ENCODE measurements at regions not wholly inside any gene's neighbourhood (a gene's known extent, or its start where the extent isn't known, plus 50 kb on each side); places are given as distances from the start of the nearest gene placed in this dataset.

- no peak overlapping the region for H3K27ac ChIP-seq
Observed at GRCh38 chr18:25737710-25738311, 352.6 kb downstream of the SS18 start.

GRCh38 chr18:25736516-25736915 lies 353.9 kb downstream of the SS18 start:
- no peaks in the 10 kb centered on the region for H3K27me3 ChIP-seq (replicated peaks; ENCODE audit: insufficient read depth)
- no peak for TF ChIP-seq EZH2 (IDR thresholded peaks at IDR 0.05; ENCODE audit: insufficient read depth, poor library complexity, severe bottlenecking)
- no peak for TF ChIP-seq EZH2phosphoT487 (IDR thresholded peaks at IDR 0.05; ENCODE audit: insufficient read depth, low read depth)
- DNase-seq: no peak
- 84 to 87% methylated on average over 5 of the region's 5 CpGs for WGBS, 2 experiments (ENCODE audit: low coverage in 1 of 2, low lambda C conversion rate in 2 of 2, missing lambda C conversion rate in 2 of 2)
- H3K9me2 ChIP-seq (ENCODE audit: insufficient read depth): no peaks in the 10 kb centered on the region
- H3K4me1 ChIP-seq (ENCODE audit: insufficient read depth): peaks cover 9% of the 10 kb centered on the region
- H3K9me3 ChIP-seq (ENCODE audit: low read depth): no peaks in the 10 kb centered on the region
- no peaks in the 10 kb centered on the region for H3K79me2 ChIP-seq (ENCODE audit: insufficient read depth)
- no peak overlapping the region for H3K4me3 ChIP-seq
- no peak overlapping the region for H3K4me2 ChIP-seq (ENCODE audit: unreplicated experiment)
- no peak overlapping the region for H2AFZ ChIP-seq
- no peaks in the 10 kb centered on the region for H3F3A ChIP-seq (ENCODE audit: insufficient read depth)
- H3K36me3 ChIP-seq (ENCODE audit: low read depth): no peaks in the 10 kb centered on the region
- no peak overlapping the region for H3K27ac ChIP-seq
- H4K20me1 ChIP-seq (ENCODE audit: insufficient read depth): no peaks in the 10 kb centered on the region
- no peak overlapping the region for H3K9ac ChIP-seq
- in situ Hi-C loops (cut with MboI): no loop called here

More at GRCh38 chr18:25737710-25738311, 352.6 kb downstream of the SS18 start:
- peak; percentile 97 for DNase-seq
- H3K9me3 ChIP-seq (ENCODE audit: low read depth): no peaks in the 10 kb centered on the region
- no peak overlapping the region for H3K4me3 ChIP-seq
- H3F3A ChIP-seq (ENCODE audit: insufficient read depth): no peaks in the 10 kb centered on the region
- no peak overlapping the region for H3K9ac ChIP-seq
- H3K27me3 ChIP-seq (replicated peaks; ENCODE audit: insufficient read depth): no peaks in the 10 kb centered on the region; the same call in 1 of the 2 replicates
- TF ChIP-seq EZH2phosphoT487 (IDR thresholded peaks at IDR 0.05; ENCODE audit: insufficient read depth, low read depth) (no peak), EZH2 (IDR thresholded peaks at IDR 0.05; ENCODE audit: insufficient read depth, poor library complexity, severe bottlenecking) (no peak)
- no peaks in the 10 kb centered on the region for H3K9me2 ChIP-seq (ENCODE audit: insufficient read depth)
- H3K79me2 ChIP-seq (ENCODE audit: insufficient read depth): no peaks in the 10 kb centered on the region
- H3K4me2 ChIP-seq (ENCODE audit: unreplicated experiment): peak overlapping the region; percentile 35
- 31 to 32% methylated on average over 7 of the region's 7 CpGs for WGBS, 2 experiments (ENCODE audit: low coverage in 1 of 2, low lambda C conversion rate in 2 of 2, missing lambda C conversion rate in 2 of 2)
- in situ Hi-C loops (cut with MboI): no loop called here
- no peaks in the 10 kb centered on the region for H3K36me3 ChIP-seq (ENCODE audit: low read depth)
- H4K20me1 ChIP-seq (ENCODE audit: insufficient read depth): no peaks in the 10 kb centered on the region
- no peak overlapping the region for H2AFZ ChIP-seq
- H3K4me1 ChIP-seq (ENCODE audit: insufficient read depth): peaks cover 9% of the 10 kb centered on the region

GRCh38 chr18:25735459-25735858 lies 355.0 kb downstream of the SS18 start:
- no peak overlapping the region for H3K27ac ChIP-seq
- no peaks in the 10 kb centered on the region for H3K9me3 ChIP-seq (ENCODE audit: low read depth)
- no peaks in the 10 kb centered on the region for H3F3A ChIP-seq (ENCODE audit: insufficient read depth)
- no peak for DNase-seq
- H3K9ac ChIP-seq: no peak overlapping the region
- 77 to 84% methylated on average over 8 of the region's 8 CpGs for WGBS, 2 experiments (ENCODE audit: low coverage in 1 of 2, low lambda C conversion rate in 2 of 2, missing lambda C conversion rate in 2 of 2)
- in situ Hi-C loops (cut with MboI): no loop called here
- no peaks in the 10 kb centered on the region for H3K27me3 ChIP-seq (replicated peaks; ENCODE audit: insufficient read depth)
- H3K9me2 ChIP-seq (ENCODE audit: insufficient read depth): no peaks in the 10 kb centered on the region
- H3K4me3 ChIP-seq: no peak overlapping the region
- peaks cover 9% of the 10 kb centered on the region for H3K4me1 ChIP-seq (ENCODE audit: insufficient read depth)
- H2AFZ ChIP-seq: no peak overlapping the region
- TF ChIP-seq EZH2 (IDR thresholded peaks at IDR 0.05; ENCODE audit: insufficient read depth, poor library complexity, severe bottlenecking) (no peak), EZH2phosphoT487 (IDR thresholded peaks at IDR 0.05; ENCODE audit: insufficient read depth, low read depth) (no peak)
- H3K4me2 ChIP-seq (ENCODE audit: unreplicated experiment): no peak overlapping the region
- H3K36me3 ChIP-seq (ENCODE audit: low read depth): no peaks in the 10 kb centered on the region
- H4K20me1 ChIP-seq (ENCODE audit: insufficient read depth): no peaks in the 10 kb centered on the region
- H3K79me2 ChIP-seq (ENCODE audit: insufficient read depth): no peaks in the 10 kb centered on the region

GRCh38 chr18:25734336-25734735 lies 356.1 kb downstream of the SS18 start:
- peaks cover 9% of the 10 kb centered on the region for H3K4me1 ChIP-seq (ENCODE audit: insufficient read depth)
- DNase-seq: no peak
- no peak overlapping the region for H3K4me3 ChIP-seq
- no peaks in the 10 kb centered on the region for H3F3A ChIP-seq (ENCODE audit: insufficient read depth)
- TF ChIP-seq EZH2phosphoT487 (IDR thresholded peaks at IDR 0.05; ENCODE audit: insufficient read depth, low read depth) (no peak), EZH2 (IDR thresholded peaks at IDR 0.05; ENCODE audit: insufficient read depth, poor library complexity, severe bottlenecking) (no peak)
- no peaks in the 10 kb centered on the region for H4K20me1 ChIP-seq (ENCODE audit: insufficient read depth)
- no peaks in the 10 kb centered on the region for H3K36me3 ChIP-seq (ENCODE audit: low read depth)
- H3K79me2 ChIP-seq (ENCODE audit: insufficient read depth): no peaks in the 10 kb centered on the region
- no peak overlapping the region for H2AFZ ChIP-seq
- WGBS, 2 experiments (ENCODE audit: low coverage in 1 of 2, low lambda C conversion rate in 2 of 2, missing lambda C conversion rate in 2 of 2): 59 to 73% methylated on average over 2 of the region's 2 CpGs
- H3K9ac ChIP-seq: no peak overlapping the region
- H3K9me3 ChIP-seq (ENCODE audit: low read depth): no peaks in the 10 kb centered on the region
- no peaks in the 10 kb centered on the region for H3K27me3 ChIP-seq (replicated peaks; ENCODE audit: insufficient read depth)
- no peaks in the 10 kb centered on the region for H3K9me2 ChIP-seq (ENCODE audit: insufficient read depth)
- H3K27ac ChIP-seq: no peak overlapping the region
- H3K4me2 ChIP-seq (ENCODE audit: unreplicated experiment): no peak overlapping the region
- in situ Hi-C loops (cut with MboI): no loop called here

Data from GM23248 (cell line).